ENCODE measurements at regions not wholly inside any gene's neighbourhood (a gene's known extent, or its start where the extent isn't known, plus 50 kb on each side); places are given as distances from the start of the nearest gene placed in this dataset.
"Not testable (repeated sequence)": the region's sequence is repeated elsewhere in the genome, so short reads cannot be mapped to it uniquely, and the experiment has no call there.

- no peak for DNase-seq
These were observed 101.5 kb downstream of the SHANK2 start for GRCh38 chr11:71150859-71151258.

GRCh38 chr11:71148716-71149115, 103.7 kb downstream of the SHANK2 start:
- DNase-seq, result no peak

DNA sequence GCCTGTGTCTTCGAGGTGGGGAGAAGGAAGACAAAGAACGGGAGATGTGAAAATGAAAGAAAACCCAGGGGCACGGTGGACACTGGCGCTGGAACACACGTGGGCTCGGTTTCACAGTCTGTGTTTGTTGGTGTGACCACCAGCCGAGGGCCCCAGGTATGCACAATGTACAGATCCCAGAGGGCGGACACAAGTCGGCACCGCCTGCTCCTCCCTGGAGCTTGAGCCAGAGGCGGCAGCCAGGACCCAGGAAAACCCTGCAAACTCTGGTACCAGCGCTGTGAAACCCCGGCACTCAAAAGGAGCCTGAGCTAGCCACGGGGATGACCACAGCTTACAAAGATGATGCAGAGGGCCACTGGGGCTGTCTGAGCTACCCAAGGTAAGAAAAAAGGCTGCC, 105.0 kb downstream of the SHANK2 start:
- DNase-seq, result no peak

DNA sequence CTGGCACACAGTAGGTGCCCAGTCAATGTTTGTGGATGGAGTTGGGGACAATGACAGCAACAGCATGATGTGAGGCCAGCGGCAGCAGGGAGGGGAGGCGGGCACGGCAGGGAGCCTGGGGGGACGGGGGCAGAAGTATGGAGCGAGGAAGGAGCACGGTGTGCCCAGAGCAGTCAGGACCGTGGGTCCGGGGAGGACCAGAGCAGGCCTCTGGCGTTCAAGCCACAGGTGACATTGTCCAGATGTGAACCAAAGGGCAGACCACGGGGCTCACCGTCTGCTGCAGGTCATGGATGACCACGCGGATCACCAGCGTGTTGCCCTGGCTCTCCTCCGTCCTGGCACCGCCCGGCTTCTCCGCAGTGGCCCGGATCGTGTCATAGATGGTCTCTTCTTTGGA, 105.5 kb downstream of the SHANK2 start:
- DNase-seq, result no peak

- DNase-seq, result no peak
These were observed 106.2 kb downstream of the SHANK2 start for GRCh38 chr11:71145988-71146824.

DNA sequence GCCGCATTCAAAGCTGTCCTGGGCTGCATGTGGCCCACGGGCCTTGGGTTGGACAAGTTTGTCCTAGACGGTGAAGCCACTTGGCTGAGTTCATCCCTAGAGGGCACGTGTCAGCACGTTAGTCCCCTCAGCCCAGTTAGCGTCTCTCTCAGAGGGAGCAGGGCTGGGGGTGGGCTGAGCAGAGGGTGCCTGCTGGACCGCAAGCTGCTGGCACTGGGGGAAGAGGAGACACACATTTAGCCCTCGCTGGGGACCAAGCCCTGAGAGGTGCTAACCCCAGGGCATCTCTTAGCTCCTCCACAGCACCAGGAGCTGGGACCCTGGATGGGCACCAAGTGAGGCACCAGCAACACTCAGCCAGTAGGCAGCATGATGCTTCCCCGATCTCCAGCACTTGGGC, 107.0 kb downstream of the SHANK2 start:
- DNase-seq, result no peak

- no peak for DNase-seq
These were observed 107.6 kb downstream of the SHANK2 start for GRCh38 chr11:71144736-71145135.

DNA sequence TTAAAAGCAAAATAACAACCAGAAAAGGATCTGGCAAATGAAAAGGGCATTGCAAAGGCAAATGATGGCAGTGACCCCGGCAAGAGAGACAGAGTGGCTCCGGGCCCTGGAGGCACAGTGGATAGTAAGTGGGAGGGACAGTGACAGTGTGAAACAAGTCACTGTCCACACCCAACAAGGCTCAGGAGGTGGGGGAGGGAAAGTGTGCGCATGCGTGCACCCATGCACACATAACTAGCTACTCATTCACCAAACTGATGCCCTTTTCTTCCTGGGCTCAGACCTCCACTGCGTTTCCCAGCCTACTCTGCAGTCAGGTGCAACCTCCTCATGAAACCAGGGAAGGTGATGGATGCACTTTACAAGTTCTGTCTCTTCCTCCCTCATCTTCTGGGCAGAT, 108.4 kb downstream of the SHANK2 start:
- DNase-seq, result no peak

GRCh38 chr11:71140206-71140919, 112.0 kb downstream of the SHANK2 start:
- DNase-seq, result peak in 1 of 2 donors; percentile 27

DNA sequence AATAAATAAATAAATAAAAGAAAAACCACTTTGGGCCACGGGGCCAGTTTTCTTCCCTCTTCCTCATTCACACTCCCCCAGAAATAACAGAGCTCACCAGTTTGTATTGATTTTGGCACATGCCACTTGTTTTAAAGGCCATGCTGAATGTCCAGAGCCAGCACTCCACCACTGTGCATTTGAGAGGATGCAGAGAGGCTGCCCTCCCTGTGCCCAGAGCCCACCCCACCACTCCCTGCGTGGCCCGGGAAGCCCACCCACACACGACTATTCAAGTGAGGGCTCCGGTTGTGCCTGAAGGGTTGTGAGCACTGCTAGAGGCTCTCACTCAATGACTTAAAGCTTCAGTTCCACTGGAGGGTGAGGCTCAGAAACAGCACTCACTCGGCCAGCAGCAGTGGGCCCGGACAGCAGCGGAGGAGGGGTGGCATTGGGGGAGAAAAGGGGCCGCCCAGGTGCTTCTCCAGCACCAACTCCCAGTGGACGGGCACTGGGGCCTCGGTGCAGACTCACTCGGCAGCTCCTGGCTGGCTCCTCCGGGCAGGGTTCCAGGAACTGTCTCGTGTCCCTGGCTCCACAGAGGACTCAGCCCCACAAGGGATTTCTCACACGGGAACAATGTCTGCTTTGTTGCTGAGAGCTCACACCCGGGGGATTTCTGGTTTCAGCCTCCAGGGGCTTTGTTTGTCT, 112.7 kb downstream of the SHANK2 start:
- DNase-seq, result peak; percentile 79 to 91

DNA sequence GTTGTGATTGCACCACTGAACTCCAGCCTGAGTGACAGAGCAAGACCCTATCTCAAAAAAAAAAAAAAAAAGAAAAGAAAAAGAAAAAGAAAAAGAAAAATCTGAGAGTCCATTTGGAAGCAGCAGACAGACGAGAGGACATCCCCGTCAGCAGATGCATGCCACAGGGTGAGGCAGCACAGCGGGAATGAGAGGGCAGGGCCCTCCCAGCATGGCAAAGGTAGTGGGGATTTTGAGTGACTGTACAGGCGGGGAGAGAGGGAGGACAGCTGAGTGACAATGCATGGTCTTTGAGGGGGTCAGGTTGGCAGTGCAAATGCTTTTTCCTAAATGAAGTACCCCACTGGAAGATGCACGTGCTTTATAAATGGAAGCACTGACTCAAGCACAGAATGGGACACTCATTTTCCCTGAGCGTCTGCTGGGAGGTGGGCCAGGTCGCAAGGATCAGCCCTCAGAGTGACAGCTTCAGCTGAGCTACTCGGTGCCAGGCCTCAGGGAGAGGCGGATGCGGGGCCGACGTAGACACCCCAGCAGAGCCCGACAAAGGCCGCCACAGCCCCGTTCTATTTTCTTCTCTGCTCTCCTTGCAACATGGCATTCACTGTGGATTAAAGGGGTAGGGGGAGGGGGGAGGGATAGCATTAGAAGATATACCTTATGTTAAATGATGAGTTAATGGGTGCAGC, 113.5 kb downstream of the SHANK2 start:
- peak in 1 of 2 donors; percentile 11 for DNase-seq

GRCh38 chr11:71137376-71137775, 115.0 kb downstream of the SHANK2 start:
- no peak for DNase-seq

- DNase-seq, result no peak
These were observed 116.1 kb downstream of the SHANK2 start for GRCh38 chr11:71136095-71136845.

GRCh38 chr11:71135112-71135511, 117.3 kb downstream of the SHANK2 start:
- DNase-seq, result no peak

GRCh38 chr11:71133946-71134345, 118.4 kb downstream of the SHANK2 start:
- no peak for DNase-seq

GRCh38 chr11:71131861-71132260, 120.5 kb downstream of the SHANK2 start:
- DNase-seq, result no peak

DNA sequence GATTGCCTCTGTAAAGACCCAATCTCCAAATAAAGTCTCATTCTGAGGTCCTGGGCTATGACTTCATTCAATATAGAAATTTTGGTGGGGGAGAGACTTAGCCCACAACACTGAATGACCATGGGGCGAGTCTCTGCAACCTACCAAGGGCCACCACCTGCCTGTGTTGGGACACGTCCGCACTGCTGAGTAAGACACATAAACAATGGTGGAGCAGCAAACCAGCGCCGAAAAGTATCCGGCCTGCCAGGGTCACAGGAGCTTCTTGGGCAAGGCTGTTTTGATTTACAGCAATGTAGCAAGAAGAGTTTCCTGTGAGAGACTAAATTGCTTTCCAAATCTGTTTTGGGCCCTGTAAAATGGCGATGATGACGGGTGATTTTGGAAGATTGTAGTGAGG, 122.3 kb downstream of the SHANK2 start:
- DNase-seq, result no peak

- DNase-seq, result no peak
These were observed 122.8 kb downstream of the SHANK2 start for GRCh38 chr11:71129624-71130023.

DNA sequence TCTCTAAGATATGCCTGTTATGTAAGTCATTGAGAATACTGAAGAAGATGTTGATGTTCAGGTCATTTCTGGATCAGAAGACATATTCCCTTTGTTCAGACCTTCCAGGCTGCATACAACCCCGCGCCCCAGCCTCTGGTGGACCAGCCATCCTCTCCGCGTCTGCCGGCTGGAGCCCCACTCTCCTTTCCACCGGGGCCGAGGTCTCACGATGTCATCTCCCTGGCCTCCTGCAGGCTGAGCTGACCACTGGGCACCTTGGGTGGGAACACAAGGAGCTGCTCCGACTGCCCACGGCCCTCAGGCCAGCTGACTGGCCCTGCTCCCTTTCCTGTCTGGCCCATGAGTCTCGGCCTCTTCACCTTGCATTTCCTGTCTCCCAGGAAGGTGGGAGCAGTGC, 124.6 kb downstream of the SHANK2 start:
- no peak for DNase-seq

- DNase-seq, result not testable (repeated sequence)
These were observed 126.0 kb downstream of the SHANK2 start for GRCh38 chr11:71126401-71126800.

DNA sequence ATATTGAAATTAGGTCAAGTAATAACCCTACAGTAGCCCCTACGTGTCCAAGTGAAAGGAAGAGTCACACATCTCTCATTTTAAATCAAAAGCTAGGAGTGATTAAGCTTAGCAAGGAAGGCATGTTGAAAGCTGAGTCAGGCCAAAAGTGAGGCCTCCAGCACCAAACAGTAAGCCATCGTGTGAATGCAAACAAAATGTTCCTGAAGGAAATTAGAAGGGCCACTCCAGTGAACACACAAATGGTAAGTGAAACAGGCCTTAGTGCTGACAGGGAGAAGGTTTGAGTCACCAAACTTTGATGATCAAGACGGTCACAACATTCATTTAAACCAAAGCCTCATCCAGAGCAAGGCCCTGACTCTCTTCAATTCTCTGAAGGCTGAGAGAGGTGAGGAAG, 127.2 kb downstream of the SHANK2 start:
- DNase-seq, result no peak

- DNase-seq, result no peak
These were observed 128.2 kb downstream of the SHANK2 start for GRCh38 chr11:71124127-71124526.

Data from hippocampal formation (tissue), 2 donors.